LoVo (cell line): ENCODE measurements at regions not wholly inside any gene's neighbourhood (a gene's known extent, or its start where the extent isn't known, plus 50 kb on each side); places are given as distances from the start of the nearest gene placed in this dataset.

Source experiments
- DNase-seq: peaks from one replicate; pipeline ENCODE4 v3.0.0-alpha.2; 2016; ENCODE audit warnings: low spot score

DNA sequence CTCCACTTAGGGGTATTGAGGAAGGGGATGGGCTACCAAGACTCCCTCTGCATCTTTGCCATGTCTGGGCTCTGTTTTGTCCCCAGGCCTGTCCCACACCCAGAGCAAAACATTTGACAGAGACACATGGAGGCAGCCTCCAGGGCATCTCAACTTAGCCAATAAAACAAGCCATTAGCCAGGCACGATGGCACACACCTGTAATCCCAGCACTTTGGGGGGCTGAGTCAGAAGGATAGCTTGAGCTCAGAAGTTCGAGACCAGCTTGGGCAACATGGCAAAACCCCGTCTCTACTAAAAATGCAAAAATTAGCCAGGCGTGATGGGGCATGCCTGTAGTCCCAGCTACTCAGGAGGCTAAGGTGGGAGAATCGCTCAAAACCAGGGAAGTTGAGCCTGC lies 120.3 kb upstream of the IPO9 start:
- no peak for DNase-seq

DNA sequence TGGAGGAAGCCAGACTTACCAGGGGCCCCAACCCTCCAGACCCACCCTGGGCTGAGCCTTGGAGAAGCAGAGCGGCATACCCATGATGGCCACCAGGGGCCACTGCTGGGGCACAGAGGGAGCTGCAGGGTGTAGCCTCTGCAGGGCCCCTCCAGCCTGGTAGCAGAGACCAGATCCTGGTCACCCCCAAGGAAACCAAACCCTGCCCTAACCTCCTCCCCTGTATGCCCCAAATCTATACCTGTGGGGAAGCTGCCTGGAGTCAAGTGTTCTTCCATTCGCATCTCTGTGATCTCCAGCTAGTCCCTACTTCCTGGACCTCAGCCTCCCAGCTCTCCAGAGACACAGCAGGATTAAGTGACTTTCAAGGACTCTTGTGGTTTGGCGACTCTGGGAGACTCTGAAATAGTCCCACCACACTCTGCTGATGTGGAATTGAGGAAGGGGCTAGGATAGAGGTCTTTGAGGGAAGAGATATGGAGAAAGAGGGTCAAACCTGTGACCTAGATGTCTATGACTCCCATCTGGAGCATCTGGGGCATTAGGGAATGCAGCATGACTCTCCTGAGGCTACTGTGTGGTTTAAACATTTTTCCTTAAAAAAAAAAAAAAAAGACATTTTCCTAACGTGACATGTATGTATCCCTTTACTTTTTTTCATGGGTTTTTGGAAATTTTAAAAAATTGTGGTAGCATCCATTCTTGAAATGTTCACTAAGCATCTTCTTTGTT lies 119.2 kb upstream of the IPO9 start:
- peak; percentile 53 for DNase-seq

DNA sequence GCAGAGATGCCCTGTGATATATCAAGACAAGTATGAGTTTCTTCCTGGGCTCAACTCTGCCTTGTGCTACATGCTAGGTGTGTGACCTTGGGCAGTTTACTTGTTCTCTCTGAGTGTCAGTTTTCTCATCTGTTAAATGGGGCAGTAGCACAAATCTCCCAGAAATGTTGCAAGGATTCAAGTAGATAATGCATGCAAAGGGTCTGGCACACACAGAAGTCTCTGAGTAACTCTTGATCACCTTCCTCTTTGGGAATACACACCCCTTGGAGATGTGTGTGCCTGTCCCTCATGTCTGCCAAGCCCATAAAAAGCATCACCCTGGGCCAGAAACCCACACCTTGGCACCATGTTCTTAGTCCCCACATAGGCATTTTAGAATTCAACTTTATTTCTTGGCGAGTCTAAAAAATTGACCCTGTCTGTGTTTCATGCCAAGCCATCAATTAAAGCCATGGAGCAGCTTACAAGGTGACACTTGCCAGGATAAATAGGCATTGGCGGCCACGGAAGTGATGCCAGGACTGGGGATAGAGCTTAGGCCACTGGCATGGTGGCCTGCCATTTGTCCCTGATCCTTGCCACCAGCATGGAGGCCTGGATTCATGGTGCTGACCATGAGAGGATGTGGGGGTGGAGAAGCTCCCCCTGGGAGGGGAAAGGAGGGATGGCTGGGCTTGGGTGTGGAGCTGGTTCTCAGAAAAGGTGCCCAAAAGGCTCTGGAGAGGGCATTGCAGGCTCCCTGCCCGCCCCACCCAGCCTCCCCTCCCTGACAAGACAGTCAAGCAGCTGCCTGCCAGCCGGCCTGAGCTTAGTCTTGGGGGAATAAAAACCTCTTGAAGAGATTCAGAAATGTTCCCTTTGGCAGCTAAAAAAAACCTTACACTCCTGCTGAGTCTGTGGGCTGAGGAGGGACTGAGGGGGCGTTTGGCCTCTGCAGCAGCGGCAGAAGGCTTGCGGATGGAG lies 118.0 kb upstream of the IPO9 start:
- DNase-seq = no peak

DNA sequence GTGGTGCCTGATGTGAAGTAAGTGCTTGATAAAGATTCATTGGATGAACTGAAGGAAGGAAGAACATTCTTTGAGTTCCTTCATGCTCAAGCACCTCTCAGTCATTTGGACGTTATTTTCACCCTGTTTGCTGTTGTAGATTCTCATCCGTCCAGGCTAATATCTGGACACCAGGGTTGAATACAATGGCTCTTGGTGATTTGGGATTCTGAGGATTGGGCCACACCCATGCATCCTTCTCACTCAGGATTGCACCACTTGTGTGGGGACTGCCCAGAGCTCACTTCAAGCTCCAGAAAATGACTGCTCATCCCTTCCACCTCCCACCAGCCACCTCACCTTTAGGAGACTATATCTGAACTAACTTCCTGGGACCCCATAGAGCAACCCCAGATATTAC lies 117.1 kb upstream of the IPO9 start:
- DNase-seq = no peak

DNA sequence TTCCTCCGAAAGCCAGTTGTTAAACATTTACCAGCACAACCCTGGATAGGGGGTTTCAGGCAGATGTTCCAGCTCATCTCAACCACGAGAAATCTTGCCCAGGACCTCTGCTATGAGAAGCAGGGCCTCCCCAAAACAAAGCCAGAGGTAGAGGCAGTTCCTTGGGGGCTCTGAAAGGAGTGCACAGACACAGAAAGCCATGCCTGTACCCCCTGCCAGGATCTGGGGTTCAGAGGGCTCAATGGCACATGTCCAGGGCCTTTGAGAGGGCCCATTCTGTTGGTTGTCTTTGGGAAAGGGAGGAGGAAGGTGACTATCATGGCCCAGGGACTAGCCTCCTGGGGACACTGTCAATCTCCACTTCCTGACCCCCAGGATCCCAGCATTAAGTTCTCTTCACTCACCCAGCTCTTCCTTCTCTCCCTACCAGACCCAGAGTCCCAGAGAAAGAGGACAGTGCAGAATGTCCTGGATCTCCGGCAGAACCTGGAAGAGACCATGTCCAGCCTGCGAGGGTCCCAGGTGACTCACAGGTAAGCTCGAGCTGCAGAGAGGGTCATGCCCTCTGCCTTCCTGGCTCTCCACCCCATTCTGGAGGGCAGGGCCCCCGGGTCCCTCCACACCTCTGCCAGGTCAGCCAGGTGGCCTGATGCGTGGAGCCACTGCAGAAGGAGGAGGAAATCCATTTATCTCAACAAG lies 116.4 kb upstream of the IPO9 start:
- DNase-seq = no peak

DNA sequence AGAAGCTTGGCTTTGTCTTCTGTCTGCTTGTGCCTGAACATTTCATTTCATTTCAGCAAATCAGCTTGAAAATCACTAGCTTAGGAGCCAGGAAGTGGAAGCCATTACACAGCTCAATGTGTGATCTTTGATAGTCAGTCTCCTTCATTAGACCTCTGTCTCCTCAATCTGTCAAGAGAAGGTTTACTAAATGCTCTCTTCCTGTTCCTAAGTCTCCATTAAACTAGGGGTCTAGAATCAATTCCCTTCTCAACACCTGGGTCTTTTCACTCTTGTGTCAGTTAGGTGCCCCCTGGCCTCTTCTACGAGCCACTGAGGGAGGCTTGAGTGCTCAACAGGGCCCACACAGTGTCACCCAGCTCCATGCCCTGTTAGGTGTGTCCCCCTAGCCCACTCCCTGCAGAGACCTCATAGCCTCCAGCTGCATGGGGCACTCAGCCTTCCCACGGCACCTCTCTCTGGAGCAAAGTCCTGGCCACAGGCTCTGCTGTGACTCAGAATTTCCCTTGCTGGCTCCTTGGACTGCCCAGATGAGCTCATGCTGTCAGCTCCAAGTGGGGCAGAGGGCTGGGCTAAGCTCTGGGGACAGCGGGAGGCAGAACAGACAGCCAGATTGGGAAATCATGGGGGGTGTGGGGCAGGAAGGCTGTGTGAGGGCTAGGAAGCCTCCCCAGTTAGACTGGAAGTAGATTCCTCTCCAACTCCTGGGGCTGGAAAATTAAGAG lies 115.7 kb upstream of the IPO9 start:
- DNase-seq = peak; percentile 96

DNA sequence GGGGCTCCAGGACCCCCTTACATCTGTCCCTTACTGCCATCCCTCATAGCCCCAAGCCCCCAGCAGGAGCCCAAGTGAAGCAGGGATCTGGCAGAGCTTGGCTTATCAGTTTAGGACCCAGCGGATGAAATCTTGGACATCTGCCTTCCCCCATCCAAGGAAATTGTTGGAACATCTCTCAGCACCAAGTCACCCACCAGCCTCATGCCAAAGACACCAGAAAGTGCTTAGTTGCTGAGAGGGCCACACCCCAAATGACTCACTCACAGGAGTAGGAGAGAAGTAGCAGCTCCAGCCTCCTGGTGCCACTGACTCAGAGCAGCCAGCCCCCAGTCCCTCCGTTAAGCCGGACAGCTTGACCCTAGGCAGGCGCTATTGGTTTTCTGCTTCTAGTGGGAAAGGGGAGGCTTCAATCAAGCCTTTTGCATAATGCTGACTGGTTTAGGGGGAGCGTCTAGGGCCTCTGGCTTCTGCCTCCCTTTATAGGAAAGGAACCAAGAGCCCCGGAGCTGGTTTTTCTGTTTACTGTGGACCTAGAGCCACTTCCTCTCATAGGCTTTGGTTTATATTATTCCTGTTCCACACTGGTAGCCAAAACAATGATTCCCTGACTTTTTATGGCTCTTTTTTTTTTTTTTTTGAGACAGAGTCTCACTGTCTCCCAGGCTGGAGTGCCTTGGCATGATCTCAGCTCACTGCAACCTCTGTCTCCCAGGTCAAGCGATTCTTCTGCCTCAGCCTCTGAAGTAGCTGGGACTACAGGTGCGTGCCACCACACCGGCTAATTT lies 114.2 kb upstream of the IPO9 start:
- DNase-seq = peak; percentile 94

DNA sequence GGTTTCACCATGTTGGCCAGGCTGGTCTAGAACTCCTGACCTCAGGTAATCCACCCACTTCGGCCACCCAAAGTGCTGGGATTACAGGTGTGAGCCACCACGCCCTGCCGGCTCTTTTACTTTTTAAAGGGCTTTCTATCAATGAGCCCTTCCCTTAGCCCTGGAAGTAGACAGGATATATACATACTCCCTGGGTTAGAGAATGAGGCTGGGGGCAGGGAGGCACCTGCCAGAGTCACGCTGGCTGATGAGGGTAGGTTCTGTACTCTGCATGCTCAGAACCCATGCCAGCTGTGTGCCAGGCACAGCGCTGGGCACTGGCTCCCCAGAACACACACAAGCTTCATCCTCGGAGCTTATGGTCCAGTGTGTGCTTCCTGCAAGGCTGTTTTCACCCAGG lies 113.6 kb upstream of the IPO9 start:
- no peak for DNase-seq

DNA sequence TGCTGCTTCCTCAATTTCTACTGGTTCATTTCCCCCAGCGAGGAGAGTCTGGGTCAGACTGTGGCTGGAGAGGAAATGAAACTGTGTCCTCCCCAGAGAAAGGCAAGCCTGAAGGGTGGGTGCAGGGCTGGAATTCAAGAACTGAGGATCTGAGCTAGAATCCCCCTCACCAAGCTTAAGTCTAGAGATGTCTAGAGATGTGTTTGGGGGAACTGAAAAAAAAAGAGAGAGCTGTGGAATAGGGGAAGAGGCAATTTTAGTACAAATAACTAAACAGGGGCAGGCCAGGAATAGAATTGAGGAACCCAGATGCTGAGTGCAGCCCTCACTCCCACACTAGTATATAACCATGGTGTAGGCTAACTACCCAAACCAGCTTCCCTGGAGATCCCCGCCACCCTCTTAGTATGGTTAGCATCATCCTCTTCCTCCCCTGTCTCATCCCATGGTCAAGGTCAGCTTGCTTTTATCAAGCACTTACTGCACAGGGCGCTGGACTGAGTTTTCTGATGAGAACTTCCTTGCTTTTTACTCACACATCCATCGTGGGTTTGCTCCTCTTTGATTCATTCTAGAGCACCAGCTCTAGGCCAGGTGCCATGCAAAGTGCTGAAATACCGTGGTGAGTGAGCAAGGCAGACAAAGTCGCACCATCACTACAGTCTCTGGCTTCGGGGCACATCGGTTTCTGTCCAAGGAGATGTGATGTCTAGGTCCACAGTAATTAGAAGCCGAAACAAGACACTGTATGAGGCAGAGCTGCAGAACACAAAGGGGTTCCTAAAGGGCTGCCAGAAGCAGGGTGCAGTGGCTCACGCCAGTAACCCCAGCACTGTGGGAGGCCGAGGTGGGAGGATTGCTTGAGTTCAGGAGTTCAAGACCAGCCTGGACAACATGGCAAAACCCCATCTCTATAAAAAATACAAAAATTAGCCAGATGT lies 112.9 kb upstream of the IPO9 start:
- DNase-seq = no peak

DNA sequence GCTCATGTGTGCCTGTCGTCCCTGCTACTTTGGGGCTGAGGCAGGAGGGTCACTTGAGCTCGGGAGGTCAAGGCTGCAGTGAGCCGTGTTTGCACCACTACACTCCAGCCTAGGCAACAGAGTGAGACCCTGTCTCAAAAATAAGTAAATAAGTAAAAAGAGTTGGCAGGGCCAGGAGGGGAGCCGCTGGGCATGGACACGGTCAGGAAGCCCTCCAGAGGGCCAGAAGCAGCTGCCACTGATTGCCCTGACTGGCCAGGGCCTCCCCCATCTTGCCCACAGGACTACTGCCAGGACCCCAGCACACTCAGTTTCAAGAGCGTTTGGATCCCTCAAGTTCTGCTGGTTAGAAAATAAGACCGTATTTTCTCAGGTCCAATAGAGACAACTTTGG lies 112.2 kb upstream of the IPO9 start:
- no peak for DNase-seq

DNA sequence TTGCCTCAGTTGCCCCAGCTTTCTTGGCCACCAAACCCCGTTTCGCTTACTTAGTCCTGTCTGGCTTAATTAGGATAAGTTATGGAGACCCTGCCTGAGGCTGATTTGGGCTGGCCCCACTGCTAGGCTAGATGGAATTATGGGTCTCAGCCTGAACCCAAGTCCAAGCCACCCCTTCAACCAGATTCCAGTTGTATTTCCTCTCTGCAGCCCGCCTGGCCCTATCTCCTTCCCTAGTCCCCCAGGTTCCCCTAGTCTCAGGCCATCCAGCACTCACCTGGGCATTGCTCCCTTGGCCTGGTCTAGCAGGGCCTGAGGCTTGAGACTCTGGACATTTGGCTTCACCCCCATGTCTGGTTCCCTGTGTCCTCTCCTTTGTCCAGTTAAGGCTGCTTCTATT lies 111.7 kb upstream of the IPO9 start:
- DNase-seq = no peak

DNA sequence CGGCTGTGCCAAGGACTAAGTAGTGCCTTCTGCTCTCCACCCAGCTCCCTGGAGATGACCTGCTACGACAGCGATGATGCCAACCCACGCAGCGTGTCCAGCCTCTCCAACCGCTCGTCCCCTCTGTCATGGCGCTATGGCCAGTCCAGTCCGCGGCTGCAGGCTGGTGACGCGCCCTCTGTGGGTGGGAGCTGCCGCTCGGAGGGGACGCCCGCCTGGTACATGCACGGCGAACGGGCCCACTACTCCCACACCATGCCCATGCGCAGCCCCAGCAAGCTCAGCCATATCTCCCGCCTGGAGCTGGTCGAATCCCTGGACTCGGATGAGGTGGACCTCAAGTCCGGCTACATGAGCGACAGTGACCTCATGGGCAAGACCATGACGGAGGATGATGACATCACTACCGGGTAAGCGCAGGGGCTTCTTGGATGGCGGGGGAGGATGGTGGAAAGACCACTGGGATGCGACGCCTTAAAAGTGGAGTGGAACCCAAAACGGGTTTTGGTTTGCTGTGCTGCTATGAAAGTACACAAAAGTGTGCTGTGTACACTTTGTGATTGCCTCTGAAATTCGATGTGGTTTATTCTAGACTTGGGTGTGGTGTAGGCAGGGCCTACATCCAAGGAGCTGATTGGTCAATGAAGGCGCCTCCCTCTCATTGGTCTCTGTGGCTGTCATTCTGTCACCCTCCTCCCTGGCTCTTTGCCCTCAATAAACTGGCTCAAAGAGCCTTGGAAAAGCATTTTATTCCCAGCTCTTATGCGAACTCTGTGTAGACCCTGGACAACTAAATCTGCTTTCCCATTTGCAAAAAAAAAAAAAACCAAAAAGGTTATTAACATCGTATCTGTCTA lies 110.4 kb upstream of the IPO9 start:
- DNase-seq = no peak

DNA sequence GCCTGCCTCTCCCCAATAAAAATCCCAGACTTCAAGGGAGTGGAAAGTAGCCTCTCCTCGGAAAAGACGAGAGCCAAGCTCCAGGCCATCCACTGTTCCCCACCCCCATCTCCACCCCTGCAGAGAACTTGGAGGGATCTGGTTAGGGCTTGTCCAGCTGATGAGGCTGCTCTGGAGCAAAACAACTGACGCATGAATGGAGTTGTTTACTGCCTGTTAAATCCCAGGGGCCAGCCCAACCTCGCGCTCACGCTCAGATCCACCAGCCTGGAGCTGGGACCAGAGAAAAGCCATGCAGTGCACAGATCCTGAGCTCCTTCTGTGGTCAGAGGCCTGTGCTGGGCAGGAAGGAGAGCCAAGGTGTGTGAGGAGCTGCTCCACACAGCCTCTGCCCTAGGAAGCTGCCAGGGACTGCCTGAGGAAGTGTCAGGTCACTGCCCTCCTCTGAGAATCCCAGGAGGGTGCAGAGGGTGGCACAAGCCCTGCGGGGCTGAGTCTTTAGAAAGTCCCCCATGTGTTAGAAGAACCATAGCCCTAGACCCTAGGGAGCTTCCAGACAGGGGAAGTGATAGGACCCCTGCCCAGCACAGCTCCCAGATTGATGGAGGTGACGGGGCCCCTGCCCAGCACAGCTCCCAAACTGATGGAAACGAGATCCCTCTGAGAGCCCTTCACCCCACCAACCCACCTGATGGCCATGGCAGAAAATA lies 109.0 kb upstream of the IPO9 start:
- no peak for DNase-seq

DNA sequence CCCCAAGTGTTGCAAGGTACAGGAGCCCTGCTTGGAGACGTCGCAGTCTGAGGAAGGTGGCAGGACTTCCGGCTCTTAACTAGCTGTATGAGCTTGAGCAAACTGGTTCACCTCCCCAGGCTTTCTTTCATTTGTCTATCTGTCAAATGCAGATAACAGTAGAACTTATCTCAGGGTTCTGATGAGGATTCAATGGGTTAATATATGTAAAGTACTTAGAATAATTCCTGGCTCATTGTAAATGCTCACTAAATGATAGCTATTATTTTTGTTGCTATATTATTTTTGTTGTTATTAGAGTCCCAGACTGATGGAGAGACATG lies 108.5 kb upstream of the IPO9 start:
- no peak for DNase-seq

DNA sequence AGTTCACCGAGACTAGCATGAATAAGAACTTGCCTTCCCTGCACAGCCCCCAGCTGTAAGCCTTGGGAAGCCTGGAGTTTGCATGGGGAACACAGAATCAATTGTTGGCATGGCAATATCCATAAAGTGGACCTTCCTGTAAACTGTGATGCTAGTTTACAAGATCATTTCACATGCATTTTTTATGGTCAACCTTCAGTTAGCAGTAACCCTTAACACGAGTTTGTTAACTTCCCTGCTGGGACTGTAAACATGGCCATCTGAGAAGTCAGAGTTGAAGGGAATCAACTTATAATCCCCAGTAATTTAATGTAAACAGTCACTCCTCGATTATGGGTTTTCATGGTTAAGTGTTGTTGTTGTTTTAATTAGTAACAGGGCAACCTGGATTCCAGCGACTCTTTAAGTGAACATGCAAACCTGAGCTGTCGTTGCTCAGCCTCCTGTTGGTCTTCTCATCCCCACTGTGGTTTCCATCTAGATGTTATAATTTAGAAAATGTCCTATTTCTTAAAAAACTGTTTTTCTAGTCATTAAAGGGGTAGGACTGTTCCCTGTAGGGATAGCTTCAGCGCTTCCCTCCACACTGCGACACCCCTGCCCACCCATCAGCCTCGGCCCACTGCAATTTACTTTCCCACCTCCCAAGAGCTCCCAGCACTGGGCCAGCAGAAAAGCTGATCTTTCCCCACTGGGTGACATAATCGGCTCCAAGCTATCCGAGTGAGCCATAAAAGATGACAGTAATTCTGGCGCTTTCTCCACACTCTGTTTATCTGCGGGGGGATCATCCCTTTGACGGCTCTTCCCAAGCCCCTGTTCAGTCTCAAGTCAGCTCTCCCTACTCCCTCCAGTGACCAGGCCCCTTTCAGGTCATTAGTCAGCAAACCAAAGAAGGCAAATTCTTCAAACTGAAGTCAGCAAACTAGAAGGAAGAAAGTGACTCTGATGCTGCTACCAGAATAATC lies 107.6 kb upstream of the IPO9 start:
- peak; percentile 38 for DNase-seq

DNA sequence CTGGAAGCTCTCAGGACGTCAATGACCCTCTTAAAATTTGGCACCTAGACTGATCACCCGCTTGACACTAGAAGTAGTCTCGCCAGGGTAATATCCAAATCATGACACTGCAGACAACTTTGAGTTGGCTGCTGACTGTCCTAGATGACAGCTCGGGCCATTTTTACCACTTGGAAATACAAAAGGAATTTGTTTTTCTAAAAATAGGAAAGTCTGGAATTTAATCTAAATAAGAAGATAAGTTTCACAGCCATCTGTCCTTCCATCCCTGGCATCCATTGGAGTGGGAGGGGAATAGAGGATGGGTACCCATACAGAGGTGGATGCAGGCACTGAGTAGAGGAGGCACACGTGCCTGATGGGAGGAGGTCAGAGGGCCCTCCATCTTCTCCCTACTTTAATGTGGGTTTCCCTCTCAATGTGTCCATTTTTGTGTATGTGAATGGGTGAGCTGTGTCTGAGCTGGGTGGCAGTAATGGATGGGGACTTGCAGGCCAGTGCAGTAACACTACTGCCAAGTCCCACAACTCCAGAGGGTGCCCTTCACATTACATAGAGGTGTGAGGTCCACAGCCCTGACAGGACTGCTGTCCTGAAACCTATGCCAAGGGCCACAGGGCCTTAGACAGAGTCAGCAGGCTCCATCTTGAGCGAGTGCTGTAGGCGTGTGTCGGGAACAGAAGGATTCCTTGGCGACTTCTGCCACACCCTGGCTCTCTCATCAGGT lies 104.8 kb upstream of the IPO9 start:
- no peak for DNase-seq

DNA sequence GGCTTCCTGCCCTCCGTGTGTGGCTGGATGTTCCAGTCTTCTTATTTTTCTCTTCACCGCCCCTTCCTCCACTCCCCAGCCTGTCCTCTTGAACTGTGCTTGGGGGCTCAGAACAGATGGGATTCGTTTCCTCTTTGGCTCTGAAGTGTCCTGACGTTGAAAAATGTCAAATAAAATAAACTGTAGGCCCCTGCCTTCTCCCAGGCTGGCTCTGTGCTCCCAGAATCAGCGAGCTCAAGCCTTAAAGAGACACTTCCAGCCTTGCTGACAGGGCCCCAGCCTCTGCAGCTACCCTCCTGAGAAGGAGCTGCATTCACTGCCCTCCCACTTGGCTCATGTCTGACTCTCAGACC lies 104.2 kb upstream of the IPO9 start:
- DNase-seq = no peak
